ENCODE measurements at regions not wholly inside any gene's neighbourhood (a gene's known extent, or its start where the extent isn't known, plus 50 kb on each side); places are given as distances from the start of the nearest gene placed in this dataset.

DNA sequence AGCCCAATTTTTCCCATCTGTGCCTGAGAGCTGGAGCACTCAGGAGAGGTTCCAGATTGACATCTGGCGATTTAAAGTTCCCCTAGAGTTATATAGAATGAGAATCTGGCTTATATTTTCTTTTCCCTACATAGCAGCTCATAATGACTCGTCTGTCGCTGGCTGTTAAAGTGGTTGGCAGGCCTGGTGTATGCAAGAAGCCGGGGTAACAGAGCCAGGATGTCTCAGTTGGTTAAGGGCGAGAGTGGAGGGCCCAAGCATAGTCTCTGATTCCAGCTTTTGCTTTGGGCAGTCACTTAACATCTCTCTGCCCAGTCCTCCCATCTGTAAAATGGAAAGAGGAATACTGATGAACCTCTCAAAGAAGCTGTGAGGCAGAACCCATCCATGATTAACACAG lies 751.6 kb downstream of the NOVA1 start:
- TF ChIP-seq, protein P1, sequence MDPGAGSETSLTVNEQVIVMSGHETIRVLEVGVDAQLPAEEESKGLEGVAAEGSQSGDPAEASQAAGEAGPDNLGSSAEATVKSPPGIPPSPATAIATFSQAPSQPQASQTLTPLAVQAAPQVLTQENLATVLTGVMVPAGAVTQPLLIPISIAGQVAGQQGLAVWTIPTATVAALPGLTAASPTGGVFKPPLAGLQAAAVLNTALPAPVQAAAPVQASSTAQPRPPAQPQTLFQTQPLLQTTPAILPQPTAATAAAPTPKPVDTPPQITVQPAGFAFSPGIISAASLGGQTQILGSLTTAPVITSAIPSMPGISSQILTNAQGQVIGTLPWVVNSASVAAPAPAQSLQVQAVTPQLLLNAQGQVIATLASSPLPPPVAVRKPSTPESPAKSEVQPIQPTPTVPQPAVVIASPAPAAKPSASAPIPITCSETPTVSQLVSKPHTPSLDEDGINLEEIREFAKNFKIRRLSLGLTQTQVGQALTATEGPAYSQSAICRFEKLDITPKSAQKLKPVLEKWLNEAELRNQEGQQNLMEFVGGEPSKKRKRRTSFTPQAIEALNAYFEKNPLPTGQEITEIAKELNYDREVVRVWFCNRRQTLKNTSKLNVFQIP (CRISPR knock-in tag; IDR thresholded peaks at IDR 0.05; ENCODE audit: borderline replicate concordance, low read depth), result no peak
- TF ChIP-seq TOX (CRISPR knock-in tag; IDR thresholded peaks at IDR 0.05; ENCODE audit: borderline replicate concordance), result no peak
- no peak for TF ChIP-seq ARNTL (CRISPR knock-in tag; IDR thresholded peaks at IDR 0.05; ENCODE audit: borderline replicate concordance, low read depth)
- no peak for TF ChIP-seq ZNF565 (CRISPR knock-in tag; conservative IDR thresholded peaks at IDR 0.05; ENCODE audit: low read depth)
